Thyroid gland (tissue), 4 donors: ENCODE measurements at regions not wholly inside any gene's neighbourhood (a gene's known extent, or its start where the extent isn't known, plus 50 kb on each side); places are given as distances from the start of the nearest gene placed in this dataset.

Experiments used
- POLR2A ChIP-seq, 2 donors: fragments of 450-650 bp; IDR thresholded peaks; one replicate each; pipeline ENCODE4 v1.6.1; 2017; ENCODE audit warnings: antibody characterized with exemption in 2 of 2, mild to moderate bottlenecking in 2 of 2, moderate library complexity in 1 of 2
- TF ChIP-seq, protein P1 (sequence below), 6 experiments: fragments of 200-600 bp in 3 of 6; fragments of 450-650 bp in 3 of 6; sonication (generic) in 3 of 6; IDR thresholded peaks; one replicate each; pipeline ENCODE4 v1.5.1; 2016 to 2019; ENCODE audit warnings: antibody characterized with exemption in 6 of 6, mild to moderate bottlenecking in 2 of 6, inconsistent platforms in 1 of 6, moderate library complexity in 1 of 6

- no peak for TF ChIP-seq POLR2A (IDR thresholded peaks at IDR 0.05)
- TF ChIP-seq, protein P1, sequence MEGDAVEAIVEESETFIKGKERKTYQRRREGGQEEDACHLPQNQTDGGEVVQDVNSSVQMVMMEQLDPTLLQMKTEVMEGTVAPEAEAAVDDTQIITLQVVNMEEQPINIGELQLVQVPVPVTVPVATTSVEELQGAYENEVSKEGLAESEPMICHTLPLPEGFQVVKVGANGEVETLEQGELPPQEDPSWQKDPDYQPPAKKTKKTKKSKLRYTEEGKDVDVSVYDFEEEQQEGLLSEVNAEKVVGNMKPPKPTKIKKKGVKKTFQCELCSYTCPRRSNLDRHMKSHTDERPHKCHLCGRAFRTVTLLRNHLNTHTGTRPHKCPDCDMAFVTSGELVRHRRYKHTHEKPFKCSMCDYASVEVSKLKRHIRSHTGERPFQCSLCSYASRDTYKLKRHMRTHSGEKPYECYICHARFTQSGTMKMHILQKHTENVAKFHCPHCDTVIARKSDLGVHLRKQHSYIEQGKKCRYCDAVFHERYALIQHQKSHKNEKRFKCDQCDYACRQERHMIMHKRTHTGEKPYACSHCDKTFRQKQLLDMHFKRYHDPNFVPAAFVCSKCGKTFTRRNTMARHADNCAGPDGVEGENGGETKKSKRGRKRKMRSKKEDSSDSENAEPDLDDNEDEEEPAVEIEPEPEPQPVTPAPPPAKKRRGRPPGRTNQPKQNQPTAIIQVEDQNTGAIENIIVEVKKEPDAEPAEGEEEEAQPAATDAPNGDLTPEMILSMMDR (IDR thresholded peaks at IDR 0.05), result no peak
These were observed 194.4 kb upstream of the GBE1 start for GRCh38 chr3:81955878-81956277.
